ENCODE measurements at regions not wholly inside any gene's neighbourhood (a gene's known extent, or its start where the extent isn't known, plus 50 kb on each side); places are given as distances from the start of the nearest gene placed in this dataset.

- H3K4me1 ChIP-seq: peaks cover 13% of the 10 kb centered on the region; the same call in 1 of the 3 replicates
- no peak overlapping the region; the same call in 2 of the 3 replicates for H3K4me2 ChIP-seq
- ATAC-seq (no peak), FAIRE-seq (no peak), DNase-seq (ENCODE audit: low read depth in 1 of 2, low spot score in 1 of 2) (no peak)
- POLR2A ChIA-PET: no interaction called here
- H3K27ac ChIP-seq: no peak overlapping the region
- WGBS (ENCODE audit: missing lambda C conversion rate): 6% methylated on average over 1 of the region's 1 CpG
- TF ChIP-seq BCL3 (IDR thresholded peaks at IDR 0.05) (no peak), CBX2 (IDR thresholded peaks at IDR 0.05; ENCODE audit: borderline replicate concordance, low read depth) (no peak), FOXS1 (CRISPR knock-in tag; IDR thresholded peaks at IDR 0.05) (no peak), CBX8 (IDR thresholded peaks at IDR 0.05) (no peak)
- CTCF ChIA-PET: interaction anchor here (1.0 kb wide), 1 partner anchor 41 kb away, joined by 3 read pairs; no protein-coding TSS in a partner anchor
- no peak overlapping the region for H3K4me3 ChIP-seq
- H3K9me3 ChIP-seq: peaks cover 14% of the 10 kb centered on the region; the same call in 2 of the 3 replicates
Observed at GRCh38 chr1:239856924-239857323, 234.8 kb upstream of the FMN2 start.

- H3K4me1 ChIP-seq: peaks cover 13% of the 10 kb centered on the region; the same call in 1 of the 3 replicates
- peak; percentile 7 to 17 for DNase-seq (ENCODE audit: low read depth in 1 of 2, low spot score in 1 of 2)
- H3K4me2 ChIP-seq: peak overlapping the region; percentile 54
- H3K27ac ChIP-seq: peak overlapping the region in 1 of 2 experiments; percentile 2; a peak in 1 of 6 replicates
- ATAC-seq: no peak; a peak in 1 of 6 replicates
- H3K4me3 ChIP-seq: no peak overlapping the region
- WGBS (ENCODE audit: missing lambda C conversion rate): 28% methylated on average over 4 of the region's 4 CpGs
- POLR2A ChIA-PET: no interaction called here
- CTCF ChIA-PET: interaction anchor here (1.0 kb wide), 1 partner anchor 40 kb away, joined by 3 read pairs; no protein-coding TSS in a partner anchor
- no peak for FAIRE-seq
- TF ChIP-seq ZC3H11A (IDR thresholded peaks at IDR 0.05) (no peak), MYC (IDR thresholded peaks at IDR 0.05; ENCODE audit: borderline replicate concordance, low read length) (no peak), HOXA7 (CRISPR knock-in tag; IDR thresholded peaks at IDR 0.05) (no peak), MAFK (IDR thresholded peaks at IDR 0.05; ENCODE audit: partially characterized antibody) (peak; percentile 65), NFE2L2 (conservative IDR thresholded peaks at IDR 0.05; ENCODE audit: low read length) (0 out of 2 replicates have a peak, but pooled peaks have one; percentile 34), FOSL2 (IDR thresholded peaks at IDR 0.05) (0 out of 2 replicates have a peak, but pooled peaks have one; percentile 11), FOSL2 (CRISPR knock-in tag; IDR thresholded peaks at IDR 0.05) (no peak), TFCP2L1 (CRISPR knock-in tag; IDR thresholded peaks at IDR 0.05) (no peak), POLR2A (IDR thresholded peaks at IDR 0.05; ENCODE audit: low read length) (no peak), PBX3 (IDR thresholded peaks at IDR 0.05) (no peak), HMGXB4 (CRISPR knock-in tag; IDR thresholded peaks at IDR 0.05; ENCODE audit: borderline replicate concordance) (no peak), GATA3 (IDR thresholded peaks at IDR 0.05; ENCODE audit: borderline replicate concordance) (no peak), CEBPB (IDR thresholded peaks at IDR 0.05) (peak; percentile 74 to 77), BCL3 (IDR thresholded peaks at IDR 0.05) (no peak), NPAS2 (CRISPR knock-in tag; IDR thresholded peaks at IDR 0.05; ENCODE audit: borderline replicate concordance) (no peak), POLR2AphosphoS2 (conservative IDR thresholded peaks at IDR 0.05; ENCODE audit: low read length) (no peak), FOSB (CRISPR knock-in tag; IDR thresholded peaks at IDR 0.05) (no peak), HOXB13 (CRISPR knock-in tag; IDR thresholded peaks at IDR 0.05; ENCODE audit: low read depth) (no peak), ZFP36 (IDR thresholded peaks at IDR 0.05; ENCODE audit: borderline replicate concordance, partially characterized antibody) (no peak), FOXS1 (CRISPR knock-in tag; IDR thresholded peaks at IDR 0.05) (no peak)
- peaks cover 14% of the 10 kb centered on the region; the same call in 2 of the 3 replicates for H3K9me3 ChIP-seq
Observed at GRCh38 chr1:239858057-239858456, 233.6 kb upstream of the FMN2 start.

Measured in A549 (cell line).